GM12891 (cell line): ENCODE measurements at regions not wholly inside any gene's neighbourhood (a gene's known extent, or its start where the extent isn't known, plus 50 kb on each side); places are given as distances from the start of the nearest gene placed in this dataset.

Source experiments
- DNase-seq: peaks from one replicate; pipeline ENCODE4 v3.0.0; 2011; ENCODE audit warnings: low spot score; ENCODE audit not compliant: insufficient read length
- FAIRE-seq: peaks from 2 replicates; lab custom pipeline; 2011; peaks lifted over from hg19 to GRCh38; lab: Jason Lieb, UNC
- PAX5 ChIP-seq: IDR thresholded peaks from 2 replicates; pipeline ENCODE4 v1.6.1; 2011; ENCODE audit warnings: low read length, moderate library complexity, mild to moderate bottlenecking; ENCODE audit not compliant: insufficient read depth, severe bottlenecking
- POLR2A ChIP-seq: IDR thresholded peaks from 2 replicates; pipeline ENCODE4 v1.6.1; 2011; ENCODE audit warnings: low read depth, low read length, control low read depth
- POLR2AphosphoS5 ChIP-seq: IDR thresholded peaks from 2 replicates; pipeline ENCODE4 v1.6.1; 2011; ENCODE audit warnings: low read depth, low read length, control low read depth
- POU2F2 ChIP-seq: IDR thresholded peaks from 2 replicates; pipeline ENCODE4 v1.6.1; 2011; ENCODE audit warnings: low read depth, mild to moderate bottlenecking, control low read depth, low read length, moderate library complexity
- SPI1 ChIP-seq: IDR thresholded peaks from 2 replicates; pipeline ENCODE4 v1.6.1; 2011; ENCODE audit warnings: low read depth, low read length, control low read depth
- TAF1 ChIP-seq: IDR thresholded peaks from 2 replicates; pipeline ENCODE4 v1.6.1; 2011; ENCODE audit warnings: low read depth, low read length, control low read depth

DNA sequence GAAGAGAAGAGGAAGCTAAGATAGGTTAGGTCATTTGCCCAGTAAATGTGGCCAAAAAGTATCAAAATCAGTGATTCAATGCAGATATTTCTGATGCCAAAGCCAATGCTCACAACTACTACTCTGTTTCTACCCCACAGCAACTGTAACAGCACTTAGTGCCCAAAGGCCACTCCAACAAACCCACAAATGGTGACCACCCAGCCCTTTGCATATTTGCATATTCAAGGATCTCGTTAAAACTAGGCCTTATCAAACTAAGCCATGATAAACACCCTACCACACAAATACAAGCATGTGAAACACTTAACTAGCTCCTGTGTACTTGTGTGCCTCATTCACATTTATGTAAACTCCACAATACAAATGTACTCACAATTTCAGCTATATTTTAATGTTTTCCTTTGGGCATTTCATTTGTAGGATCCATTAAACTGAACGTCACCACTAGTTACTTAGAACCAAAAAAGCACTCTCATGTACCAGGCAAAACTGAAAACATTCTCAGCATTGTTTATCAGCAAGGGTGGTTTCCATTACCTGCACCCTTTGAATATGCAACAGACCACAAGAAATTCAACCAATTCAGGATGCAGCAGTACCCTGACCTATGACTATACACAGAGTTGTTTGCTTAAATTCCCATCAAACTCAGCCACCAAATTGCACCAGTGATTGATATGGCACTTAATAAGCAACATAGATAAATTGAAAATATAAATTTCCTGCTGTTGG, 111.2 kb upstream of the STT3B start:
- peak; percentile 78 for FAIRE-seq
- TF ChIP-seq POU2F2 = peak; percentile 97
- TF ChIP-seq TAF1 = no peak
- DNase-seq = no peak

DNA sequence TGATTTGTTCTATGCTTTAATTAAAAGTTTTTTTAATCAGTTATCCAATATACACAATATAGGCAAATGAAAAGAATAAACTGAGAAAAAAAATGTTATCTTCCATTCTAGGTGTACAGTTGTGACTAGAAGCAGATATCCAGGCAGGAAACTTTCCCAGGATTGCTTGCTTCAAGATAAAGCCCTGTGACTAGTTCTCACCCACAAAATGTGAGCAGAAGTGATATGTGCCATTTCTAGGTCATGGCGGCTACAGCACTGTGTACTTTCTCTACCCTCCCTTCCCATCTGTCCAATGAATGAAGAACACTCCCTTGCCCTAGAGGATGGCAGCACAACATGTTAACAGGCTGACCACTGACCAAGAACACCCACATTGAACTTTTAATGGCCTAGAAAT, 110.5 kb upstream of the STT3B start:
- DNase-seq (no peak), FAIRE-seq (no peak)
- no peak for TF ChIP-seq POLR2AphosphoS5
- TF ChIP-seq SPI1 = no peak
- no peak for TF ChIP-seq POLR2A
- no peak for TF ChIP-seq POU2F2
- no peak for TF ChIP-seq PAX5

DNA sequence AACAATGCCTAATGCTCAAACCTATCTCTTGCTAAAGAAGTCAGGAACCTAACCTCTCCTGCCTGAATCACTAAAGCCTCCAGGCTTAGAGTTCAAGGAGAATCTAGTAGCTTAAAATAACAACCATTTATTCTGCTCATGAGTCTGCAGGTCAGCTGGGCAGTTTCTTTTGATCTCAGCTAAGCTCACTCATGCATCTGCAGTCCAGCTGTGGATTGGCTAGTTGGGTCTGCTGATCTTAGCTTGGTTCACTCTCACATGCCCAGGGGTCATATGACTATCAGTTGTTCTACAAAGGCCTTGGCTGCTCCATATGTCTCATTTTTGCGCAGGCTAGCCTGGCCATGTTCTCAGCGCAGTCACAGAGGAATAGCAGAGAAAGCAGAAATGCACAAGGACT, 109.2 kb upstream of the STT3B start:
- TF ChIP-seq TAF1 (no peak), POLR2A (no peak), POU2F2 (no peak), POLR2AphosphoS5 (no peak), SPI1 (no peak), PAX5 (no peak)
- FAIRE-seq (no peak), DNase-seq (no peak)

DNA sequence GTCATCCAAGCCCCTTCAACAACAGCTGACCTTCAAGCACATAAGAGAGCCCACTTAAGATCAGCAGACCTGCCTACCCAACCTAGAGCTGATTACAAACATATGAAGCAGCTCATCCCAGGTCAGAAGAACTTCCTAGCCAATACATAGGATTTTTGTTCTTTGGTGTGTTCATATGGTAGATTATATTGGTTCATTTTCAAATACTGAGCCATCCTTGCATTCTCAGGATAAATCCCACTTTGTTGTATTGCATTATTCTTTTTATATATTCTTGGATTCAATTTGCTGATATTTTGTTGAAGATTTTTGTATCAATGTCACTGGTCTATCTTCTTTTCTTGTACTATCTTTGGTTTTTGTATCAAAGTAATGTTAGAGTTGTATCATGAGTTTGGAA, 107.3 kb upstream of the STT3B start:
- DNase-seq (no peak), FAIRE-seq (no peak)
- TF ChIP-seq POLR2A (no peak), TAF1 (no peak)

DNA sequence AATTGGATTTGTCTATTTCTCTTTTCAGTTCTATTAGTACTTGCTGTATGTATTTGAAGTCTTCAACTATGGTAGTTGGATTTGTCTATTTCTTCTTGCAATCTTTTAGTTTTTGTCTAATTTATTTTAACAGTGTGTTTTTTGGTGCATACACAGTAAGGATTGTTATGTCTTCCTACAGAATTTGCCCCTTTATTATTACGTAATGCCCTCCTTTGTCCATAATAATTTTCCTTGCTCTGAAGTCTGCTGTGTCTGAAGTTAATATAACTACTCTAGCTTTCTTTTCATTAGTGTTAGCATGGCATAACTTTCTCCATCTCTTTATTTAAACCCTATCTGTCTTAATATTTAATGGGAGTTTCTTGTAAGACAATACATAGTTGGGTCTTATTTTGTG, 105.1 kb upstream of the STT3B start:
- no peak for DNase-seq
- no peak for TF ChIP-seq POU2F2
- no peak for TF ChIP-seq SPI1
- TF ChIP-seq POLR2AphosphoS5 = no peak
- TF ChIP-seq TAF1 = no peak
- no peak for TF ChIP-seq POLR2A
- no peak for TF ChIP-seq PAX5
- no peak for FAIRE-seq

DNA sequence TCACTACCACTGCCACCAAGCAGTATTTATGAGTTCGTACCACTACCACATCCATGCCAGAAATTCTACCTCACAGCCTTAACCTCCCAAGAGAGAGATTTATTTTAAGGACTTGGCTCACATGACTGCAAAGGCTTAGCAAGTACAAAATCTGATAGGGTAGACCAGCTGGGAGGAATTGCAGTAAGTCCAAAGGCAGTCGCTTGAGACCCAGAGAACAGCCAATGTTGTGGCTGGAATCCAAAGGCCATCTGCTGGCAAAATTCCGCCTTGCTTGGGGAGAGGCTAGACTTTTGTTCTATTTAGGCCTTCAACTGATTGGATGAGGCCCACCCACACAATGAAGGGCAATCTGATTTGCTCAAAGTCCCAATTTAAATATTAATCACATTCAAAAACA, 101.4 kb upstream of the STT3B start:
- TF ChIP-seq POLR2A (no peak), POU2F2 (no peak), PAX5 (no peak), TAF1 (no peak), POLR2AphosphoS5 (no peak)
- no peak for FAIRE-seq
- no peak for DNase-seq

DNA sequence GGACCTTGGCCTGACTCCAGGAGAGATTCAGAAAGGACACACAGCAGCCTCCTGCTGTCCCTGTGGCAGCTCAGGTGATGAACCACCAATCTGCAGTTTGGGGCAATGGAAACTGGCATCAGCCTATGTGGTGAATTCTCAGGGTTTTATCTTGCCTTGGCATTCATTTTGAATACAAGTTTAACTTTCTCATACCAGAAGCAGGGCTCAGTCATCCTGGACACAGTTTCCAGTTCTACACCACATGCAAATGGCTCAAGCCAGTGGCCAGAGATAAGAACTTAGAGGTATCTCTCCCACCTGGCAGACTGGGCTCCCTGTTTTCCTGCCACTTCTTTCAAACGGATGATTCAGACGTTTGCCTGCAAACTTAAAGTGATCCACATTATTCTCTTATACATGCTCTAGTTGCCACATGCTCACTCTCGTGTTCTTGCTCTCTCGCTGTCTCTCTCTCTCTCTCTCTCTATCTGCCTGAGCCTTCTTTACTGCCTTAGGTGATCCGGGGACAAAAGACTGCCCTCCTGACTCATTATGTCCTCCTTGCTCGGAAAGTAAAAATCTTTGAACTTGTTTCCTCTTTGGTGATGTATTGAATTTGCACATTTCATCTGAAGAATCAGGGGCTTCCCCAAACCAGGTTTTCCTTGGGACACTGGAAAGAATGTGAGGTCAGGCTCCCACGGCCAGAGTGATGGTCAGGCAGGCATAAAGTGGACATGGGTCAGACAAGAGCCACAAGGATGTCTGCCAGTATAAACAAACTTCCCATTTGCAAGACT, 99.6 kb upstream of the STT3B start:
- TF ChIP-seq TAF1 (no peak), SPI1 (no peak), POU2F2 (peak; percentile 46; the same call in 1 of the 2 replicates)
- FAIRE-seq = peak; percentile 91
- no peak for DNase-seq

DNA sequence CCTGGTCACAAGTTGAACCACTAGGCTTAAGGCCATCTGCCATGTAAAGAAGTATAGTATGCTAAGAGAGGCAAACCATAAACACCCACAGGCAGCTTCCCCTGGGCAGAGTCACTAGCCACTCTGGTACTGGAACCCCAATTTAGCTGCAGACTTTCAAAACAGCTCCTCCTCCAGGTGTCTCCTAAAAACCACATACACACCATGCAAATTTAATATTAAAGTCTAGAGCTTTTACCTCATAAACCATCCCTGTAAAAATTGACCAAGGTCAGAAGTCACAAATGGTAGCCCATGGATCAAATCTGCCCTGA, 99.1 kb upstream of the STT3B start:
- no peak for FAIRE-seq
- TF ChIP-seq SPI1 (no peak), TAF1 (no peak), POU2F2 (peak; percentile 56; the same call in 1 of the 2 replicates), POLR2AphosphoS5 (no peak)

DNA sequence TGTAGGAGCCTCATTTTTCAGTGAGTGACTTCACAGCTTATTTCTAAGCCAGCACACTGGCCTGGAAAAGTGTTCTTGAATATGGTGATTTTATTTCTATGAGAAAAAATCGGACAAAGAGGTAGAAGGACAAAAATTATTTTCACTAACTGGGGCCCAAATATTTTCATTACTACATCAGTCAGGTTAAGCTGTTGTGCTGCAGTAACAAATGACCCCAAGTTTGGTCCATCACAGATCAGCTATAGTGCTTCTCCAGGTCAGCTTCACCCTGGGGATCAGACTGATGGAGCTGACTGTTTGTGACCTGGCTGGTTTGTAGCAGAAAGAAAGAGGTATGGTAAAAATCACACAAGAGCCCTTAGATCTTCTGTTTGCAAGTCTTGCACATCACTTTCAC, 97.9 kb upstream of the STT3B start:
- FAIRE-seq (peak; percentile 31), DNase-seq (no peak)
- no peak for TF ChIP-seq POU2F2
- TF ChIP-seq PAX5 = no peak
- TF ChIP-seq POLR2AphosphoS5 = no peak
- TF ChIP-seq TAF1 = no peak
- no peak for TF ChIP-seq POLR2A
- no peak for TF ChIP-seq SPI1

More for the DNA sequence above, 99.1 kb upstream of the STT3B start:
- no peak for DNase-seq

DNA sequence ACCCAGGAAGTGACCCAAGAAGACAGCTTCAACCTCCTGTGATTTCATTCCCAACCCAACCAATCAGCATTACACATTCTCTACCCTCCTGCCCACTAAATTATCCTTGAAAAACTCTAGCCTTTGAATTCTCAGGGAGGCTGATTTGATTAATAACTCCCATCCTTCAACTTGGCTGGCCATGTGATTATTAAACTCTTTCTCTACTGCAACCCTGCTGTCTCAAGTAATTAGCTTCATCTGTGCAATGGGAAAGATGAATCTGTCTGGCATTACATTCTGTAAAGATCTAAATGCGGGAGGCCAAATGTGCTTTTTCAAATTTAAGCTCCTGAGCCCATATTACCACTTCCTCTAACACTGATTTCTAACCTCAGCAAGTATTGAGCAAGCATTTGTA, 95.9 kb upstream of the STT3B start:
- DNase-seq (no peak), FAIRE-seq (no peak)
- TF ChIP-seq SPI1 (0 out of 2 replicates have a peak, but pooled peaks have one; percentile 28), PAX5 (no peak)
